ENCODE measurements at regions not wholly inside any gene's neighbourhood (a gene's known extent, or its start where the extent isn't known, plus 50 kb on each side); places are given as distances from the start of the nearest gene placed in this dataset.

- BruUV-seq (replicated peaks): no TSS peak
- Histone ChIP-seq H3K4me1 (ENCODE audit: insufficient read depth, low read length, poor library complexity, severe bottlenecking) (no peaks in the 10 kb centered on the region), H3K27me3 (replicated peaks; ENCODE audit: insufficient read depth, low read depth, low read length, poor library complexity) (no peaks in the 10 kb centered on the region), H3K27ac (ENCODE audit: low read depth, low read length, poor library complexity, severe bottlenecking) (no peak overlapping the region), H3K4me3 (ENCODE audit: low read depth, low read length, poor library complexity, severe bottlenecking) (no peak overlapping the region), H3K9me3 (ENCODE audit: low read depth, low read length, poor library complexity, severe bottlenecking) (no peaks in the 10 kb centered on the region), H3K36me3 (ENCODE audit: insufficient read depth, low read length, poor library complexity, severe bottlenecking) (no peaks in the 10 kb centered on the region)
- DNase-seq (ENCODE audit: low spot score): no peak
- ChIA-PET CTCF (no interaction called here), POLR2A (ENCODE audit: low non-redundant PET) (no interaction called here)
- intact Hi-C loops (cut with micrococcal nuclease; ENCODE audit: unreplicated experiment): no loop called here
- TF ChIP-seq EZH2 (IDR thresholded peaks at IDR 0.05; ENCODE audit: borderline replicate concordance, low read depth, low read length, poor library complexity, severe bottlenecking): no peak
- TF ChIP-seq, protein P1, sequence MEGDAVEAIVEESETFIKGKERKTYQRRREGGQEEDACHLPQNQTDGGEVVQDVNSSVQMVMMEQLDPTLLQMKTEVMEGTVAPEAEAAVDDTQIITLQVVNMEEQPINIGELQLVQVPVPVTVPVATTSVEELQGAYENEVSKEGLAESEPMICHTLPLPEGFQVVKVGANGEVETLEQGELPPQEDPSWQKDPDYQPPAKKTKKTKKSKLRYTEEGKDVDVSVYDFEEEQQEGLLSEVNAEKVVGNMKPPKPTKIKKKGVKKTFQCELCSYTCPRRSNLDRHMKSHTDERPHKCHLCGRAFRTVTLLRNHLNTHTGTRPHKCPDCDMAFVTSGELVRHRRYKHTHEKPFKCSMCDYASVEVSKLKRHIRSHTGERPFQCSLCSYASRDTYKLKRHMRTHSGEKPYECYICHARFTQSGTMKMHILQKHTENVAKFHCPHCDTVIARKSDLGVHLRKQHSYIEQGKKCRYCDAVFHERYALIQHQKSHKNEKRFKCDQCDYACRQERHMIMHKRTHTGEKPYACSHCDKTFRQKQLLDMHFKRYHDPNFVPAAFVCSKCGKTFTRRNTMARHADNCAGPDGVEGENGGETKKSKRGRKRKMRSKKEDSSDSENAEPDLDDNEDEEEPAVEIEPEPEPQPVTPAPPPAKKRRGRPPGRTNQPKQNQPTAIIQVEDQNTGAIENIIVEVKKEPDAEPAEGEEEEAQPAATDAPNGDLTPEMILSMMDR (conservative IDR thresholded peaks at IDR 0.05; ENCODE audit: low read depth, low read length): no peak
These were observed 286.0 kb downstream of the CNTN3 start for GRCh38 chr3:74328435-74328834.

- Histone ChIP-seq H3K4me3 (ENCODE audit: low read depth, low read length, poor library complexity, severe bottlenecking) (no peak overlapping the region), H3K27me3 (replicated peaks; ENCODE audit: insufficient read depth, low read depth, low read length, poor library complexity) (no peaks in the 10 kb centered on the region), H3K4me1 (ENCODE audit: insufficient read depth, low read length, poor library complexity, severe bottlenecking) (no peaks in the 10 kb centered on the region), H3K36me3 (ENCODE audit: insufficient read depth, low read length, poor library complexity, severe bottlenecking) (no peaks in the 10 kb centered on the region), H3K9me3 (ENCODE audit: low read depth, low read length, poor library complexity, severe bottlenecking) (no peaks in the 10 kb centered on the region), H3K27ac (ENCODE audit: low read depth, low read length, poor library complexity, severe bottlenecking) (no peak overlapping the region)
- ChIA-PET POLR2A (ENCODE audit: low non-redundant PET) (no interaction called here), CTCF (no interaction called here)
- no peak for DNase-seq (ENCODE audit: low spot score)
- intact Hi-C loops (cut with micrococcal nuclease; ENCODE audit: unreplicated experiment): no loop called here
- no peak for TF ChIP-seq EZH2 (IDR thresholded peaks at IDR 0.05; ENCODE audit: borderline replicate concordance, low read depth, low read length, poor library complexity, severe bottlenecking)
- TF ChIP-seq, protein P1 (conservative IDR thresholded peaks at IDR 0.05; ENCODE audit: low read depth, low read length): no peak
- no TSS peak for BruUV-seq (replicated peaks)
These were observed 299.2 kb downstream of the CNTN3 start for GRCh38 chr3:74315291-74315690.

DNA sequence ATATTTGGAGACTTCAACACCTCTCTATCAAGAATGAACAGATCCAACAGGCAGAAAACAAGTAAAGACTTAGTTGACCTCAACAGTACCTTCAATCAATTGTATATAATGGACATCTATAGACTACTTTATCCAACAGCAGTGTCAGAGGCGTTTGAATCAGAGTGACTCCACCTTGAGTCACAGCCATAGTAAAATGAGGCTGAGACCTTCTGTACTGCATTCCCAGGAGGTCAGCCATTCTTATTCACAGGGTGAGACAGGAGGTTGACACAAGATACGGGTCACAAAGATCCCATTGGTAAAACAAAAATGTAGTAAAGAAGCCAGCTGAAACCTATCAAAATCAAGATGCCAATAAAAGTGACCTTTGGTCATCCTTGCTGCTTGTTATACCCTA is 299.8 kb downstream of the CNTN3 start:
- ChIA-PET CTCF (no interaction called here), POLR2A (ENCODE audit: low non-redundant PET) (no interaction called here)
- no TSS peak for BruUV-seq (replicated peaks)
- Histone ChIP-seq H3K36me3 (ENCODE audit: insufficient read depth, low read length, poor library complexity, severe bottlenecking) (no peaks in the 10 kb centered on the region), H3K4me3 (ENCODE audit: low read depth, low read length, poor library complexity, severe bottlenecking) (no peak overlapping the region), H3K4me1 (ENCODE audit: insufficient read depth, low read length, poor library complexity, severe bottlenecking) (no peaks in the 10 kb centered on the region), H3K27ac (ENCODE audit: low read depth, low read length, poor library complexity, severe bottlenecking) (no peak overlapping the region), H3K9me3 (ENCODE audit: low read depth, low read length, poor library complexity, severe bottlenecking) (no peaks in the 10 kb centered on the region), H3K27me3 (replicated peaks; ENCODE audit: insufficient read depth, low read depth, low read length, poor library complexity) (no peaks in the 10 kb centered on the region)
- DNase-seq (ENCODE audit: low spot score): no peak
- TF ChIP-seq EZH2 (IDR thresholded peaks at IDR 0.05; ENCODE audit: borderline replicate concordance, low read depth, low read length, poor library complexity, severe bottlenecking): no peak
- TF ChIP-seq, protein P1 (conservative IDR thresholded peaks at IDR 0.05; ENCODE audit: low read depth, low read length): no peak
- intact Hi-C loops (cut with micrococcal nuclease; ENCODE audit: unreplicated experiment): no loop called here
